Thyroid gland (tissue), 4 donors: ENCODE measurements at regions not wholly inside any gene's neighbourhood (a gene's known extent, or its start where the extent isn't known, plus 50 kb on each side); places are given as distances from the start of the nearest gene placed in this dataset.

Experiments
- DNase-seq, 2 donors: peaks; one replicate each; pipeline ENCODE4 v3.0.0-alpha.2; 2019
- H3K27ac ChIP-seq, 3 donors: fragments of 200-600 bp; sonication (generic); 1 replicate in 2 of 3; 2 replicates in 1 of 3; pipeline ENCODE4 v1.5.1; 2016 to 2019; ENCODE audit warnings: mild to moderate bottlenecking in 1 of 3, moderate library complexity in 1 of 3
- H3K27me3 ChIP-seq: fragments of 200-600 bp; sonication (generic); one replicate; pipeline ENCODE4 v1.5.1; 2019
- H3K36me3 ChIP-seq, 2 donors: fragments of 200-600 bp; sonication (generic); one replicate each; pipeline ENCODE4 v1.5.1; 2016 to 2019
- H3K4me1 ChIP-seq, 2 donors: fragments of 200-600 bp; sonication (generic); one replicate each; pipeline ENCODE4 v1.5.1; 2017 to 2019
- H3K4me3 ChIP-seq, 3 donors: fragments of 200-600 bp; sonication (generic); replicated peaks in 1 of 3; 1 replicate in 2 of 3; 2 replicates in 1 of 3; pipeline ENCODE4 v1.5.1; 2016; ENCODE audit warnings: mild to moderate bottlenecking in 1 of 3
- H3K9me3 ChIP-seq: fragments of 200-600 bp; sonication (generic); one replicate; pipeline ENCODE4 v1.5.1; 2017
- CTCF ChIP-seq, 6 experiments: fragments of 200-600 bp in 3 of 6; fragments of 450-650 bp in 3 of 6; sonication (generic) in 3 of 6; IDR thresholded peaks; one replicate each; pipeline ENCODE4 v1.5.1; 2016 to 2019; ENCODE audit warnings: antibody characterized with exemption in 6 of 6, mild to moderate bottlenecking in 2 of 6, inconsistent platforms in 1 of 6, moderate library complexity in 1 of 6
- POLR2A ChIP-seq, 2 donors: fragments of 450-650 bp; IDR thresholded peaks; one replicate each; pipeline ENCODE4 v1.6.1; 2017; ENCODE audit warnings: antibody characterized with exemption in 2 of 2, mild to moderate bottlenecking in 2 of 2, moderate library complexity in 1 of 2
- WGBS, 2 donors: methylation state at CpG; one replicate each; pipeline ENCODE4 v1.1.5; 2017; 5-methylcytosine and 5-hydroxymethylcytosine counted together
- intact Hi-C: fragments of 100-400 bp; cut with DNase I; formaldehyde crosslinking; loops from one replicate; pipeline ENCODE4 v1.15.1; 2023

GRCh38 chr17:77770331-77771105, 188.0 kb upstream of the TNRC6C start:
- no peaks in the 10 kb centered on the region for H3K9me3 ChIP-seq
- 86 to 92% methylated on average over 13 to 14 of the region's 17 CpGs for WGBS, 2 donors
- no peak overlapping the region for H3K27ac ChIP-seq
- H3K36me3 ChIP-seq, result no peaks in the 10 kb centered on the region
- no peaks in the 10 kb centered on the region for H3K27me3 ChIP-seq
- TF ChIP-seq POLR2A (IDR thresholded peaks at IDR 0.05) (no peak), CTCF (IDR thresholded peaks at IDR 0.05) (no peak)
- H3K4me1 ChIP-seq, result peaks cover 0 to 8% of the 10 kb centered on the region in 2 donors
- intact Hi-C loops, result no loop called here
- H3K4me3 ChIP-seq, result no peak overlapping the region
- no peak for DNase-seq

GRCh38 chr17:77771145-77771544, 187.4 kb upstream of the TNRC6C start:
- H3K4me1 ChIP-seq, result peaks cover 0 to 8% of the 10 kb centered on the region in 2 donors
- H3K27ac ChIP-seq, result no peak overlapping the region
- WGBS, 2 donors, result 96 to 98% methylated on average over 11 to 13 of the region's 14 CpGs
- intact Hi-C loops, result no loop called here
- H3K36me3 ChIP-seq, result no peaks in the 10 kb centered on the region
- no peak overlapping the region for H3K4me3 ChIP-seq
- no peaks in the 10 kb centered on the region for H3K27me3 ChIP-seq
- TF ChIP-seq CTCF (IDR thresholded peaks at IDR 0.05), result no peak
- TF ChIP-seq POLR2A (IDR thresholded peaks at IDR 0.05), result no peak
- DNase-seq, result no peak
- no peaks in the 10 kb centered on the region for H3K9me3 ChIP-seq

GRCh38 chr17:77771587-77771986, 186.9 kb upstream of the TNRC6C start:
- no peak overlapping the region for H3K27ac ChIP-seq
- H3K9me3 ChIP-seq, result no peaks in the 10 kb centered on the region
- intact Hi-C loops, result no loop called here
- TF ChIP-seq CTCF (IDR thresholded peaks at IDR 0.05) (no peak), POLR2A (IDR thresholded peaks at IDR 0.05) (no peak)
- 94 to 95% methylated on average over 2 to 6 of the region's 9 CpGs for WGBS, 2 donors
- DNase-seq, result no peak
- H3K4me1 ChIP-seq, result peaks cover 0 to 8% of the 10 kb centered on the region in 2 donors
- H3K4me3 ChIP-seq, result no peak overlapping the region
- no peaks in the 10 kb centered on the region for H3K36me3 ChIP-seq
- H3K27me3 ChIP-seq, result no peaks in the 10 kb centered on the region

- H3K9me3 ChIP-seq, result no peaks in the 10 kb centered on the region
- H3K4me3 ChIP-seq, result no peak overlapping the region
- peaks cover 0 to 8% of the 10 kb centered on the region in 2 donors for H3K4me1 ChIP-seq
- H3K27me3 ChIP-seq, result no peaks in the 10 kb centered on the region
- TF ChIP-seq CTCF (IDR thresholded peaks at IDR 0.05), result no peak
- TF ChIP-seq POLR2A (IDR thresholded peaks at IDR 0.05), result no peak
- intact Hi-C loops, result no loop called here
- no peak overlapping the region for H3K27ac ChIP-seq
- WGBS, 2 donors, result 94 to 95% methylated on average over 5 of the region's 5 CpGs
- DNase-seq, result no peak
- H3K36me3 ChIP-seq, result no peaks in the 10 kb centered on the region
Observed at GRCh38 chr17:77771998-77772397, 186.5 kb upstream of the TNRC6C start.

GRCh38 chr17:77772461-77772897, 186.0 kb upstream of the TNRC6C start:
- no peaks in the 10 kb centered on the region for H3K36me3 ChIP-seq
- peak; percentile 8 to 32 for DNase-seq
- intact Hi-C loops, result no loop called here
- peaks cover 0 to 8% of the 10 kb centered on the region in 2 donors for H3K4me1 ChIP-seq
- no peak overlapping the region for H3K4me3 ChIP-seq
- TF ChIP-seq POLR2A (IDR thresholded peaks at IDR 0.05) (no peak), CTCF (IDR thresholded peaks at IDR 0.05) (peak in 2 of 6 experiments; percentile 21 to 32)
- WGBS, 2 donors, result 55 to 60% methylated on average over 7 to 10 of the region's 10 CpGs
- H3K9me3 ChIP-seq, result no peaks in the 10 kb centered on the region
- no peak overlapping the region for H3K27ac ChIP-seq
- no peaks in the 10 kb centered on the region for H3K27me3 ChIP-seq
